GM23338 (cell line): ENCODE measurements at regions not wholly inside any gene's neighbourhood (a gene's known extent, or its start where the extent isn't known, plus 50 kb on each side); places are given as distances from the start of the nearest gene placed in this dataset.
A peak's percentile ranks its signal among the peaks of the same experiment; 100 is the strongest.

Experiments
- ATAC-seq: fragments of 200-7000 bp; cut with Tn5 transposase; 3 replicates; pipeline ENCODE4 v1.9.1; 2020
- DNase-seq: peaks from one replicate; pipeline ENCODE4 v3.0.0-alpha.2; 2015; ENCODE audit warnings: low spot score
- H2AFZ ChIP-seq: fragments of 200-600 bp; sonication (generic); 2 replicates; pipeline ENCODE4 v1.8.0; 2016; ENCODE audit warnings: antibody characterized with exemption, mild to moderate bottlenecking, moderate library complexity
- H3F3A ChIP-seq: fragments of 200-600 bp; sonication (generic); replicated peaks from 2 replicates; pipeline ENCODE4 v1.8.0; 2017; ENCODE audit warnings: antibody characterized with exemption, mixed run types, low read depth
- H3K27ac ChIP-seq: fragments of 200-600 bp; sonication (generic); 2 replicates; pipeline ENCODE4 v1.6.1; 2016; ENCODE audit warnings: low read depth
- H3K27me3 ChIP-seq: fragments of 200-600 bp; sonication (generic); 2 replicates; pipeline ENCODE4 v1.8.0; 2016; ENCODE audit warnings: mild to moderate bottlenecking, mixed run types, moderate library complexity; ENCODE audit not compliant: insufficient read depth
- H3K36me3 ChIP-seq: fragments of 200-600 bp; sonication (generic); 2 replicates; pipeline ENCODE4 v1.8.0; 2016; ENCODE audit warnings: mild to moderate bottlenecking; ENCODE audit not compliant: insufficient read depth
- H3K4me1 ChIP-seq: fragments of 200-600 bp; sonication (generic); 2 replicates; pipeline ENCODE4 v1.8.0; 2016; ENCODE audit warnings: mild to moderate bottlenecking, moderate library complexity; ENCODE audit not compliant: insufficient read depth
- H3K4me2 ChIP-seq: fragments of 200-600 bp; sonication (generic); 2 replicates; pipeline ENCODE4 v1.7.1; 2017; ENCODE audit warnings: mixed run types
- H3K4me3 ChIP-seq: fragments of 200-600 bp; sonication (generic); 2 replicates; pipeline ENCODE4 v1.6.1; 2016; ENCODE audit warnings: mixed run types
- H3K79me2 ChIP-seq: fragments of 200-600 bp; sonication (generic); replicated peaks from 2 replicates; pipeline ENCODE4 v1.8.0; 2017; ENCODE audit warnings: mild to moderate bottlenecking; ENCODE audit not compliant: insufficient read depth
- H3K9me2 ChIP-seq: fragments of 200-600 bp; sonication (generic); 2 replicates; pipeline ENCODE4 v1.8.0; 2017; ENCODE audit not compliant: insufficient read depth
- H4K20me1 ChIP-seq: fragments of 200-600 bp; sonication (generic); replicated peaks from 2 replicates; pipeline ENCODE4 v1.8.0; 2017; ENCODE audit warnings: mild to moderate bottlenecking; ENCODE audit not compliant: insufficient read depth
- H3K27ac Mint-ChIP-seq: 2 replicates; pipeline ENCODE4 v1.8.0; 2020; ENCODE audit warnings: inconsistent platforms, mild to moderate bottlenecking, moderate library complexity, mixed read lengths
- H3K27me3 Mint-ChIP-seq: 3 replicates; pipeline ENCODE4 v1.8.0; 2022; ENCODE audit warnings: low read depth, mild to moderate bottlenecking, moderate library complexity, mixed read lengths, inconsistent platforms; ENCODE audit not compliant: insufficient read depth, poor library complexity
- H3K36me3 Mint-ChIP-seq: 3 replicates; pipeline ENCODE4 v1.8.0; 2021; ENCODE audit warnings: low read depth, mild to moderate bottlenecking, inconsistent platforms, moderate library complexity, mixed read lengths
- H3K4me1 Mint-ChIP-seq: 3 replicates; pipeline ENCODE4 v1.8.0; 2020; ENCODE audit warnings: mild to moderate bottlenecking, inconsistent platforms, mixed read lengths
- H3K4me3 Mint-ChIP-seq: 3 replicates; pipeline ENCODE4 v1.8.0; 2021; ENCODE audit warnings: moderate library complexity, mild to moderate bottlenecking, inconsistent platforms, mixed read lengths
- H3K9me3 Mint-ChIP-seq: 3 replicates; pipeline ENCODE4 v1.8.0; 2020; ENCODE audit warnings: moderate library complexity, mild to moderate bottlenecking, inconsistent platforms, mixed read lengths
- JUNB ChIP-seq: IDR thresholded peaks from one replicate; pipeline ENCODE4 v1.6.1; 2016; ENCODE audit warnings: antibody characterized with exemption; ENCODE audit not compliant: unreplicated experiment
- ZNF114 ChIP-seq: fragments of 250-450 bp; sonication (Bioruptor Pico); IDR thresholded peaks from 2 replicates; pipeline ENCODE4 v1.5.0; 2020; ENCODE audit warnings: mild to moderate bottlenecking, moderate library complexity
- ZNF331 ChIP-seq: fragments of 250-450 bp; sonication (Bioruptor Pico); IDR thresholded peaks from 2 replicates; pipeline ENCODE4 v1.5.0; 2020; ENCODE audit warnings: low read depth, mild to moderate bottlenecking, moderate library complexity
- TF ChIP-seq, protein P1 (sequence below), 2 experiments: fragments of 200-600 bp in 1 of 2; sonication (generic) in 1 of 2; conservative IDR thresholded peaks; 2 replicates each; pipeline versions ENCODE4 v1.5.1 to v1.6.1; 2016 to 2017; ENCODE audit warnings: antibody characterized with exemption in 2 of 2, low read depth in 2 of 2, mild to moderate bottlenecking in 2 of 2, moderate library complexity in 1 of 2
- TF ChIP-seq, protein P2 (sequence below): fragments of 250-450 bp; sonication (Bioruptor Pico); IDR thresholded peaks from 2 replicates; pipeline ENCODE4 v1.5.0; 2020; ENCODE audit warnings: mild to moderate bottlenecking, moderate library complexity

DNA sequence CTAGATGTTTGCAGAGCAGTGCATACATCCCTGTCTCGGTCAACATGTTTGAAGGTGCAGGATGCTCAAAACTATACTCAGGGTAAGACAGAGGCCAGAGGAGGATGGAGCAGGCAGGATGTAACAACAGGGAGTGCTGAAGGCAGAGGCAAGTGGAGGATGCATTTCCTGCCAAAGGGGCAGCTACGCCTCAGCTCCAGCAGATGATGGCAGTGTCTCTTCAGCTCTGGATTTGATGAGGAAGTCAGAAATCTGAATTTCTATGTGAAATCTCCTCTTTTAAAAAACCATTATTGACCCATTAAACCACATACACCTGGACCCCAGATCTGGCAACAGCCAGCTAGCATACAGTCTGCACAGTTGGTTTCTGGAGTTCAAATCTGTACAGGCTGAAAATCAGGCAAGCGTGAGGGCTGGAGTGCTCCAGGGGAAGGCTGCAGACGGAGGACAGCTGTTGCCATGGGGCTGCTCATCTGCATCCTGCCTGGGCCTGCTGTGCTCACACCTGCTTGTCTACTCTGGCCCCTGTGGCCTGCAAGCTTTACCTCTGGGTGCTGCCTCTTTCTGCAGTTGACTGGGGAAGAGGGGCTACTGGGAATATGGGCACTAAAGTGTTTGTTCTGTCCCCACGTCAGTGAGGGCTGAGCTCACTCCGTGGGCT is 152.9 kb upstream of the SLC28A3 start:
- Histone ChIP-seq H3F3A (no peaks in the 10 kb centered on the region), H4K20me1 (no peaks in the 10 kb centered on the region), H3K4me1 (0 out of 2 replicates have a peak, but pooled peaks cover 4% of the 10 kb centered on the region), H3K4me3 (no peak overlapping the region), H3K79me2 (no peaks in the 10 kb centered on the region), H3K36me3 (no peaks in the 10 kb centered on the region), H3K27me3 (no peaks in the 10 kb centered on the region), H3K27ac (no peak overlapping the region), H2AFZ (peak overlapping the region; percentile 93; the same call in 1 of the 2 replicates), H3K9me2 (peaks cover 3% of the 10 kb centered on the region; the same call in 1 of the 2 replicates), H3K4me2 (0 out of 2 replicates have a peak overlapping the region, but pooled peaks have one; percentile 15)
- no peaks in the 10 kb centered on the region for H3K9me3 Mint-ChIP-seq
- ATAC-seq (peak; percentile 95), DNase-seq (peak; percentile 39)
- no peaks in the 10 kb centered on the region for H3K36me3 Mint-ChIP-seq
- no peaks in the 10 kb centered on the region for H3K27me3 Mint-ChIP-seq
- no peak for TF ChIP-seq ZNF114 (CRISPR knock-in tag)
- TF ChIP-seq JUNB = no peak
- no peak for TF ChIP-seq ZNF331 (CRISPR knock-in tag)
- TF ChIP-seq, protein P1, sequence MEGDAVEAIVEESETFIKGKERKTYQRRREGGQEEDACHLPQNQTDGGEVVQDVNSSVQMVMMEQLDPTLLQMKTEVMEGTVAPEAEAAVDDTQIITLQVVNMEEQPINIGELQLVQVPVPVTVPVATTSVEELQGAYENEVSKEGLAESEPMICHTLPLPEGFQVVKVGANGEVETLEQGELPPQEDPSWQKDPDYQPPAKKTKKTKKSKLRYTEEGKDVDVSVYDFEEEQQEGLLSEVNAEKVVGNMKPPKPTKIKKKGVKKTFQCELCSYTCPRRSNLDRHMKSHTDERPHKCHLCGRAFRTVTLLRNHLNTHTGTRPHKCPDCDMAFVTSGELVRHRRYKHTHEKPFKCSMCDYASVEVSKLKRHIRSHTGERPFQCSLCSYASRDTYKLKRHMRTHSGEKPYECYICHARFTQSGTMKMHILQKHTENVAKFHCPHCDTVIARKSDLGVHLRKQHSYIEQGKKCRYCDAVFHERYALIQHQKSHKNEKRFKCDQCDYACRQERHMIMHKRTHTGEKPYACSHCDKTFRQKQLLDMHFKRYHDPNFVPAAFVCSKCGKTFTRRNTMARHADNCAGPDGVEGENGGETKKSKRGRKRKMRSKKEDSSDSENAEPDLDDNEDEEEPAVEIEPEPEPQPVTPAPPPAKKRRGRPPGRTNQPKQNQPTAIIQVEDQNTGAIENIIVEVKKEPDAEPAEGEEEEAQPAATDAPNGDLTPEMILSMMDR (conservative IDR thresholded peaks at IDR 0.05; ENCODE audit: low read depth in 2 of 2) = peak; percentile 16 to 55; a peak in 2 of 4 replicates
- TF ChIP-seq, protein P2, sequence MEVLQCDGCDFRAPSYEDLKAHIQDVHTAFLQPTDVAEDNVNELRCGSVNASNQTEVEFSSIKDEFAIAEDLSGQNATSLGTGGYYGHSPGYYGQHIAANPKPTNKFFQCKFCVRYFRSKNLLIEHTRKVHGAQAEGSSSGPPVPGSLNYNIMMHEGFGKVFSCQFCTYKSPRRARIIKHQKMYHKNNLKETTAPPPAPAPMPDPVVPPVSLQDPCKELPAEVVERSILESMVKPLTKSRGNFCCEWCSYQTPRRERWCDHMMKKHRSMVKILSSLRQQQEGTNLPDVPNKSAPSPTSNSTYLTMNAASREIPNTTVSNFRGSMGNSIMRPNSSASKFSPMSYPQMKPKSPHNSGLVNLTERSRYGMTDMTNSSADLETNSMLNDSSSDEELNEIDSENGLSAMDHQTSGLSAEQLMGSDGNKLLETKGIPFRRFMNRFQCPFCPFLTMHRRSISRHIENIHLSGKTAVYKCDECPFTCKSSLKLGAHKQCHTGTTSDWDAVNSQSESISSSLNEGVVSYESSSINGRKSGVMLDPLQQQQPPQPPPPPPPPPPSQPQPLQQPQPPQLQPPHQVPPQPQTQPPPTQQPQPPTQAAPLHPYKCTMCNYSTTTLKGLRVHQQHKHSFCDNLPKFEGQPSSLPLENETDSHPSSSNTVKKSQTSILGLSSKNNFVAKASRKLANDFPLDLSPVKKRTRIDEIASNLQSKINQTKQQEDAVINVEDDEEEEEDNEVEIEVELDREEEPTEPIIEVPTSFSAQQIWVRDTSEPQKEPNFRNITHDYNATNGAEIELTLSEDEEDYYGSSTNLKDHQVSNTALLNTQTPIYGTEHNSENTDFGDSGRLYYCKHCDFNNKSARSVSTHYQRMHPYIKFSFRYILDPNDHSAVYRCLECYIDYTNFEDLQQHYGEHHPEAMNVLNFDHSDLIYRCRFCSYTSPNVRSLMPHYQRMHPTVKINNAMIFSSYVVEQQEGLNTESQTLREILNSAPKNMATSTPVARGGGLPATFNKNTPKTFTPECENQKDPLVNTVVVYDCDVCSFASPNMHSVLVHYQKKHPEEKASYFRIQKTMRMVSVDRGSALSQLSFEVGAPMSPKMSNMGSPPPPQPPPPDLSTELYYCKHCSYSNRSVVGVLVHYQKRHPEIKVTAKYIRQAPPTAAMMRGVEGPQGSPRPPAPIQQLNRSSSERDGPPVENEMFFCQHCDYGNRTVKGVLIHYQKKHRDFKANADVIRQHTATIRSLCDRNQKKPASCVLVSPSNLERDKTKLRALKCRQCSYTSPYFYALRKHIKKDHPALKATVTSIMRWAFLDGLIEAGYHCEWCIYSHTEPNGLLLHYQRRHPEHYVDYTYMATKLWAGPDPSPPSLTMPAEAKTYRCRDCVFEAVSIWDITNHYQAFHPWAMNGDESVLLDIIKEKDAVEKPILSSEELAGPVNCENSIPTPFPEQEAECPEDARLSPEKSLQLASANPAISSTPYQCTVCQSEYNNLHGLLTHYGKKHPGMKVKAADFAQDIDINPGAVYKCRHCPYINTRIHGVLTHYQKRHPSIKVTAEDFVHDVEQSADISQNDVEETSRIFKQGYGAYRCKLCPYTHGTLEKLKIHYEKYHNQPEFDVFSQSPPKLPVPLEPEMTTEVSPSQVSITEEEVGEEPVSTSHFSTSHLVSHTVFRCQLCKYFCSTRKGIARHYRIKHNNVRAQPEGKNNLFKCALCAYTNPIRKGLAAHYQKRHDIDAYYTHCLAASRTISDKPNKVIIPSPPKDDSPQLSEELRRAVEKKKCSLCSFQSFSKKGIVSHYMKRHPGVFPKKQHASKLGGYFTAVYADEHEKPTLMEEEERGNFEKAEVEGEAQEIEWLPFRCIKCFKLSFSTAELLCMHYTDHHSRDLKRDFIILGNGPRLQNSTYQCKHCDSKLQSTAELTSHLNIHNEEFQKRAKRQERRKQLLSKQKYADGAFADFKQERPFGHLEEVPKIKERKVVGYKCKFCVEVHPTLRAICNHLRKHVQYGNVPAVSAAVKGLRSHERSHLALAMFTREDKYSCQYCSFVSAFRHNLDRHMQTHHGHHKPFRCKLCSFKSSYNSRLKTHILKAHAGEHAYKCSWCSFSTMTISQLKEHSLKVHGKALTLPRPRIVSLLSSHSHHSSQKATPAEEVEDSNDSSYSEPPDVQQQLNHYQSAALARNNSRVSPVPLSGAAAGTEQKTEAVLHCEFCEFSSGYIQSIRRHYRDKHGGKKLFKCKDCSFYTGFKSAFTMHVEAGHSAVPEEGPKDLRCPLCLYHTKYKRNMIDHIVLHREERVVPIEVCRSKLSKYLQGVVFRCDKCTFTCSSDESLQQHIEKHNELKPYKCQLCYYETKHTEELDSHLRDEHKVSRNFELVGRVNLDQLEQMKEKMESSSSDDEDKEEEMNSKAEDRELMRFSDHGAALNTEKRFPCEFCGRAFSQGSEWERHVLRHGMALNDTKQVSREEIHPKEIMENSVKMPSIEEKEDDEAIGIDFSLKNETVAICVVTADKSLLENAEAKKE = no peak
- H3K4me1 Mint-ChIP-seq = peaks cover 9% of the 10 kb centered on the region
- H3K27ac Mint-ChIP-seq = no peak overlapping the region; the same call in 1 of the 2 replicates
- H3K4me3 Mint-ChIP-seq = no peak overlapping the region
